ENCODE measurements at regions not wholly inside any gene's neighbourhood (a gene's known extent, or its start where the extent isn't known, plus 50 kb on each side); places are given as distances from the start of the nearest gene placed in this dataset.

DNA sequence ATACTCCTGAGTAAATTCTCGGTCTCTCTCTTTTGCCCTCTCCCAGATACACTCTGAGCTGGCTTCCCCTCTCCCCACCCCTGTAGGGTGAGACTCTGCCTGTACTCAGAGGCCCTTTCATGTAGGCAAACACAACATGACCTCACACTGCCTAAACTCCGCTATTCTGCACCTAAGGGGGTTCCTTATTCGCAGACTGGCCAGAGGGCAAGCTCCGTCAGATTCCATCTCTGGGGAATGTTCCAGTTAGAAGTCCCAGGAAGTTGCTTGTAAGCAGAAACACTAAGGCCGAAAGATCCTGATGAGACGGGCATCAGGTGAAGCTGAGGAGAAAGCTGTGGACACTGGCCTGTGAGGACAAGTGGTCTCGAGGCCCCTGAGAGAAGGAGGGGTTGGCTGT is 165.9 kb downstream of the KTN1 start:
- Histone ChIP-seq H3K27ac (ENCODE audit: low read depth, low read length) (no peak overlapping the region), H3K36me3 (ENCODE audit: control insufficient read depth in 2 of 3, insufficient read depth in 3 of 3, low read length in 3 of 3) (no peaks in the 10 kb centered on the region), H3K27me3 (ENCODE audit: control insufficient read depth in 2 of 2, insufficient read depth in 2 of 2, low read length in 2 of 2) (no peaks in the 10 kb centered on the region), H3K4me3 (ENCODE audit: low read length) (no peak overlapping the region), H3K9me3 (ENCODE audit: control insufficient read depth in 2 of 3, low read length in 3 of 3) (no peaks in the 10 kb centered on the region), H3K4me1 (ENCODE audit: control insufficient read depth in 2 of 2, insufficient read depth in 2 of 2, low read length in 2 of 2) (no peaks in the 10 kb centered on the region)
- Mint-ChIP-seq H3K36me3 (no peaks in the 10 kb centered on the region), H3K4me3 (no peak overlapping the region), H3K27ac (no peak overlapping the region), H3K9me3 (no peaks in the 10 kb centered on the region), H3K27me3 (peaks cover 0 to under 1% (median 0%) of the 10 kb centered on the region in 5 donors), H3K4me1 (peaks cover 0 to 6% (median 0%) of the 10 kb centered on the region in 7 donors)
- DNase-seq, result no peak
- ATAC-seq, result no peak
- POLR2A ChIA-PET, result no interaction called here
- CTCF ChIA-PET, result no interaction called here
- intact Hi-C loops (cut with micrococcal nuclease), result no loop called here

DNA sequence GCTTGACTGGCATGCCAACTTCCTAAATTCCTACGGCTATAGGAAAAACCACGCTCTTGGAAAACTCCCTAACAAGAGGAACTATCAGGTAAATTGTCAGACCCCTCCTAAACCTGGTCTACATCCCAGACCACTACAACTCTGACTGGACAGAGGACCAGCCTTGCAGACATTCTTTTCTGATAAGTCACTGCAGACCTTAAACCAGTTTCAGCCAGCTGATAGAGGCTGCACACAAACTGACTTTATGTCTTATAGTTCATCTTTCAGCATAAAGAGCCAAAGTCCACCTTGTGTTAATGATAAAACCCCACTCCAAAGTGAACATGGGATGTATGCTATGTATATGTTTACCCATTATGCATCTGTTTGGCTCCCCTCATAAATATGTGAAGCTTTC is 166.6 kb downstream of the KTN1 start:
- intact Hi-C loops (cut with micrococcal nuclease), result no loop called here
- Mint-ChIP-seq H3K9me3 (no peaks in the 10 kb centered on the region), H3K27me3 (peaks cover 0 to 5% (median 0%) of the 10 kb centered on the region in 5 donors), H3K4me1 (peaks cover 0 to 6% (median 0%) of the 10 kb centered on the region in 7 donors), H3K36me3 (no peaks in the 10 kb centered on the region), H3K27ac (no peak overlapping the region), H3K4me3 (no peak overlapping the region)
- no peak overlapping the region for H3K4me3 ChIP-seq (ENCODE audit: low read length)
- H3K4me1 ChIP-seq (ENCODE audit: control insufficient read depth in 2 of 2, insufficient read depth in 2 of 2, low read length in 2 of 2), result no peaks in the 10 kb centered on the region
- ChIA-PET POLR2A (no interaction called here), CTCF (no interaction called here)
- H3K27me3 ChIP-seq (ENCODE audit: control insufficient read depth in 2 of 2, insufficient read depth in 2 of 2, low read length in 2 of 2), result no peaks in the 10 kb centered on the region
- H3K36me3 ChIP-seq (ENCODE audit: control insufficient read depth in 2 of 3, insufficient read depth in 3 of 3, low read length in 3 of 3), result no peaks in the 10 kb centered on the region
- no peak overlapping the region for H3K27ac ChIP-seq (ENCODE audit: low read depth, low read length)
- DNase-seq (no peak), ATAC-seq (no peak)
- H3K9me3 ChIP-seq (ENCODE audit: control insufficient read depth in 2 of 3, low read length in 3 of 3), result no peaks in the 10 kb centered on the region

DNA sequence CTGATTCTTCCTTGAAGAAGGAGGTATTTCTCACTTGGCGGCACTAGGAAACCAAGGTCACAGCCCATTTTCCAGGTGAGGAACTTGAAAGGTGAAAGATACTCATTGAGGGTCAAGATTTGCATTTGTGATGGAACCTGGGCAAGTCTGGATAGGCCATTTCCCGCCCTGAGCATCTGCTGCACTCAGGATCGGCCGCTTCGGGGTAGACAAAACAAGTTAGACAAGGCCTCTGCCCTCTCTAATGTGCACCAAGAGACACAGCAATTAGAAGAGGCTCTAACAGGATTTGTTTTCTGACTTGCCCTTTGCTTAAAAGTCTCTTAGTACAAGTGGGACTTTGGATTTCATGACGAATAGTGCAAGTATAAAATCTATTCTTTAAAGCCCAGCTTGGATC is 167.2 kb downstream of the KTN1 start:
- ATAC-seq, result no peak
- Histone ChIP-seq H3K4me3 (ENCODE audit: low read length) (no peak overlapping the region), H3K27me3 (ENCODE audit: control insufficient read depth in 2 of 2, insufficient read depth in 2 of 2, low read length in 2 of 2) (no peaks in the 10 kb centered on the region), H3K4me1 (ENCODE audit: control insufficient read depth in 2 of 2, insufficient read depth in 2 of 2, low read length in 2 of 2) (no peaks in the 10 kb centered on the region), H3K9me3 (ENCODE audit: control insufficient read depth in 2 of 3, low read length in 3 of 3) (no peaks in the 10 kb centered on the region), H3K36me3 (ENCODE audit: control insufficient read depth in 2 of 3, insufficient read depth in 3 of 3, low read length in 3 of 3) (no peaks in the 10 kb centered on the region), H3K27ac (ENCODE audit: low read depth, low read length) (no peak overlapping the region)
- Mint-ChIP-seq H3K36me3 (no peaks in the 10 kb centered on the region), H3K4me3 (no peak overlapping the region), H3K27me3 (peaks cover 0 to 5% (median 0%) of the 10 kb centered on the region in 5 donors), H3K4me1 (peaks cover 0 to 6% (median 0%) of the 10 kb centered on the region in 7 donors), H3K27ac (no peak overlapping the region), H3K9me3 (no peaks in the 10 kb centered on the region)
- no peak for DNase-seq
- ChIA-PET POLR2A (no interaction called here), CTCF (no interaction called here)
- intact Hi-C loops (cut with micrococcal nuclease), result no loop called here

DNA sequence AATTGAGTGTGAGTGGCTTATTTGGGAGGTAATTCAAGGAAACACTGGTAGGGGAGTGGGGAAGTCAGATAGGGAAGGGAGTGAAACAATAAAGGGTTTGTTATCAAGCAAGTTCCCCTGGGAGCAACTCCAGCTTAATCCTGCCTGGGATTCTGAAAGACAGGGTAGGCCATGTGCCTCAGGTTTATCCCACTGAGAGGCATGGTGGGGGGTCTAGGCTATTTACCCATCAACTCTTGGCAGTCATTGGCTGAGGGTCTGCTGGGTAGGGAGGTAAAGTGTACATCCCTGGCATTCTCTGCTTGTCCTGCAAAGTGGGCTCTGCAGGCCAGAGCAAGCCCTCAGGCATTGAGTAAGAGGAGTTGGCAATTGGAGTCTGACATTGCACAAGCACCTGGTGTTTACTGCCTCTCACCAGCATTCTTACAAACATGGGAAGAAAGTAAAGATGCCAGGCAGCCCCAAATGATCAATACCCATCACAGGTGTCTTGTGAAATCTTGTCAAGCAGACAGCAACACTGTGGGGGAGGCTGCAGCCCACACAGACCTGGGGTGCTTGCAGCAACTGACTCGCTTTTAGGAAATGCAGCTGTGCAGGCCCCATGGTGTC is 169.3 kb downstream of the KTN1 start:
- Histone ChIP-seq H3K4me1 (ENCODE audit: control insufficient read depth in 2 of 2, insufficient read depth in 2 of 2, low read length in 2 of 2) (no peaks in the 10 kb centered on the region), H3K9me3 (ENCODE audit: control insufficient read depth in 2 of 3, low read length in 3 of 3) (no peaks in the 10 kb centered on the region), H3K27me3 (ENCODE audit: control insufficient read depth in 2 of 2, insufficient read depth in 2 of 2, low read length in 2 of 2) (no peaks in the 10 kb centered on the region), H3K36me3 (ENCODE audit: control insufficient read depth in 2 of 3, insufficient read depth in 3 of 3, low read length in 3 of 3) (no peaks in the 10 kb centered on the region), H3K27ac (ENCODE audit: low read depth, low read length) (no peak overlapping the region), H3K4me3 (ENCODE audit: low read length) (no peak overlapping the region)
- peaks cover 0 to 8% (median 0%) of the 10 kb centered on the region in 7 donors for H3K4me1 Mint-ChIP-seq
- H3K27me3 Mint-ChIP-seq, result peaks cover 0 to 5% (median 0%) of the 10 kb centered on the region in 5 donors
- ChIA-PET POLR2A (no interaction called here), CTCF (no interaction called here)
- H3K9me3 Mint-ChIP-seq, result no peaks in the 10 kb centered on the region
- DNase-seq (no peak), ATAC-seq (no peak)
- intact Hi-C loops (cut with micrococcal nuclease), result no loop called here
- H3K27ac Mint-ChIP-seq, result no peak overlapping the region
- no peaks in the 10 kb centered on the region for H3K36me3 Mint-ChIP-seq
- H3K4me3 Mint-ChIP-seq, result no peak overlapping the region

DNA sequence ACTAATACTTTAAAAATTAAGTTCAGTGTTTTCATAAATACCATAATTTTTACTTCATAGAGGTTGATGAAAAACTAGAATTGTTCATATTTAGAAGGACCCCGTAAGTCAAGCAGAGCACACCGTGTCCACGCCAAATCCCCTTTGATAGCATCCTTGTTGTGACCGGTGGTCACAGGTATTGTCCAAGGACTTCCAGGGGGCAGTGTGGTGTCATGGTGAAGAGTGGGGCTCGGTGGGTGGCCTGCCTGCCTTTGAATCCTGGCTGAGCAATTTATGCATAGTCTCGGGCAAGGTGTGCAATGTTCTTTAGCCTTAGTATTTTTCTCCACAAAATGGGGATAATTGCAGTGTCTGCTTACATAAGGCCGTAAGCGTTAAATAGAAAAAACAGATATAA is 169.9 kb downstream of the KTN1 start:
- peaks cover 0 to 5% (median 0%) of the 10 kb centered on the region in 5 donors for H3K27me3 Mint-ChIP-seq

DNA sequence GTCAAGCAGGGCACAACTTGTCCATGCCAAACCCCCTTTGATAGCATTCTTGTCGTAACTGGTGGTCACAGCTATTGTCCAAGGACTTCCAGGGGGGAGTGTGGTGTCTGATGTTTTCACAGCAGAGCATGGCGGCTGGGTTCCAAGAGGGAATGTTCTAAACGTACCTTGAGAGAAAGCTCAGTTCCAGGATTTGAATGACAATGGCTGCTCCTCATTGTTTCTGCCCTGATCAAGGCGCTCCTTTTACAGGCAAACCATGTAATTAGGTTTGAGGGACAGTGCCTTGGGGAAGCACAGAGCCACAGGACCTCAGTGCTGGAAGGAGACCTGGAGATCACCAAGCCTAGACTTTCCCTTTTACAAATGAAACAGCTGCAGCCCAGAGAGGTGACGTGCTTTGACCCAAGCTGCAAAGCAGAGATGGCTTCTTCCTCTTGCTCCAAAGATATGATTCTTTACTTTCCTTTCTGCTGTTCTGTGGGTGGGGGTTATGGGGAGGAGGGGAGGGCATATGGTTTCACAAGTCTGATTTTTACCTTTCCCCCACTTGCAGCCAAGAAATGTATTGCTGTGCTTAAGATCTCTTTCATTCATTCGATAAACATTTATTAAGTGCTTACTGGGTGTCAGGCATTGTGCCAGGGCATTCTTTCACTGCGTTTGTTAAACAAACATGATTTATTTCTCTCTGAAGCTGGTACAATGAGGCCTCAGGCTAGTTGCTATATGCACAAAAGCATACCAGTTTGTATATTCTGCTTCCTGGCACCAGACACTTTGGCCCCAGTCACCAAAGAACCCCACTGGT is 172.8 kb downstream of the KTN1 start:
- intact Hi-C loops (cut with micrococcal nuclease), result no loop called here
- ATAC-seq (no peak), DNase-seq (no peak)
- H3K27ac ChIP-seq (ENCODE audit: low read depth, low read length), result no peak overlapping the region
- peaks cover 0 to 16% (median 0%) of the 10 kb centered on the region in 7 donors for H3K4me1 Mint-ChIP-seq
- no peaks in the 10 kb centered on the region for H3K9me3 Mint-ChIP-seq
- H3K27ac Mint-ChIP-seq, result no peak overlapping the region
- POLR2A ChIA-PET, result no interaction called here
- no peaks in the 10 kb centered on the region for H3K36me3 ChIP-seq (ENCODE audit: control insufficient read depth in 2 of 3, insufficient read depth in 3 of 3, low read length in 3 of 3)
- H3K9me3 ChIP-seq (ENCODE audit: control insufficient read depth in 2 of 3, low read length in 3 of 3), result no peaks in the 10 kb centered on the region
- no peak overlapping the region for H3K4me3 ChIP-seq (ENCODE audit: low read length)
- no peaks in the 10 kb centered on the region for H3K4me1 ChIP-seq (ENCODE audit: control insufficient read depth in 2 of 2, insufficient read depth in 2 of 2, low read length in 2 of 2)
- H3K27me3 ChIP-seq (ENCODE audit: control insufficient read depth in 2 of 2, insufficient read depth in 2 of 2, low read length in 2 of 2), result no peaks in the 10 kb centered on the region
- no peak overlapping the region for H3K4me3 Mint-ChIP-seq
- CTCF ChIA-PET, result no interaction called here
- peaks cover 0 to 5% (median 0%) of the 10 kb centered on the region in 5 donors for H3K27me3 Mint-ChIP-seq
- H3K36me3 Mint-ChIP-seq, result peaks cover 0 to 18% (median 0%) of the 10 kb centered on the region in 5 donors

More for the DNA sequence above, 169.9 kb downstream of the KTN1 start:
- intact Hi-C loops (cut with micrococcal nuclease), result no loop called here
- Mint-ChIP-seq H3K27ac (no peak overlapping the region), H3K4me3 (no peak overlapping the region), H3K36me3 (peaks cover 0 to 5% (median 0%) of the 10 kb centered on the region in 5 donors), H3K4me1 (peaks cover 0 to 8% (median 0%) of the 10 kb centered on the region in 7 donors), H3K9me3 (no peaks in the 10 kb centered on the region)
- CTCF ChIA-PET, result no interaction called here
- no peaks in the 10 kb centered on the region for H3K4me1 ChIP-seq (ENCODE audit: control insufficient read depth in 2 of 2, insufficient read depth in 2 of 2, low read length in 2 of 2)
- H3K36me3 ChIP-seq (ENCODE audit: control insufficient read depth in 2 of 3, insufficient read depth in 3 of 3, low read length in 3 of 3), result no peaks in the 10 kb centered on the region
- POLR2A ChIA-PET, result no interaction called here
- no peak overlapping the region for H3K4me3 ChIP-seq (ENCODE audit: low read length)
- H3K27ac ChIP-seq (ENCODE audit: low read depth, low read length), result no peak overlapping the region
- no peak for ATAC-seq
- no peaks in the 10 kb centered on the region for H3K27me3 ChIP-seq (ENCODE audit: control insufficient read depth in 2 of 2, insufficient read depth in 2 of 2, low read length in 2 of 2)
- DNase-seq, result no peak
- no peaks in the 10 kb centered on the region for H3K9me3 ChIP-seq (ENCODE audit: control insufficient read depth in 2 of 3, low read length in 3 of 3)

DNA sequence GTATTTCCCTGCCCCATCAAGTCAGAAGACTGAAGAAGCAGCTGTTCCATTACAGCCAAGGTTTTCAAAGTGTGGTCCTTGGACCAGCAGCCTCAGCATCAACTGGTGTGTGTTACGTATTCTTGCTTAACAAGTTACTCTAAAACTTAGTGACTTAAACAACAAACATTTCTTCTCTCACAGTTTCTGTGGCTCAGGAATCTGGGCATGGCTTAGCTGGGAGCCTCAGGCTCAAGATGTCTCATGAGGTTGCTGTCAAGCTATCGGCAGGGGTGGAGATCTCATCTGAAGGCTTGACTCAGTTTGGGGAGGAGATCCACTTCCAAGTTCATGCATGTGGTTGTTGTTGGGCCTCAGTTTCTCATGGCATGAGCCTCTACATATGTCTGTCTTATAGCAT is 174.5 kb downstream of the KTN1 start:
- intact Hi-C loops (cut with micrococcal nuclease), result no loop called here

More for the DNA sequence above, 174.5 kb downstream of the KTN1 start:
- H3K36me3 Mint-ChIP-seq, result peaks cover 0 to 19% (median 0%) of the 10 kb centered on the region in 5 donors
- no peak overlapping the region for H3K4me3 Mint-ChIP-seq
- Histone ChIP-seq H3K36me3 (ENCODE audit: control insufficient read depth in 2 of 3, insufficient read depth in 3 of 3, low read length in 3 of 3) (no peaks in the 10 kb centered on the region), H3K27me3 (ENCODE audit: control insufficient read depth in 2 of 2, insufficient read depth in 2 of 2, low read length in 2 of 2) (no peaks in the 10 kb centered on the region), H3K4me1 (ENCODE audit: control insufficient read depth in 2 of 2, insufficient read depth in 2 of 2, low read length in 2 of 2) (no peaks in the 10 kb centered on the region), H3K9me3 (ENCODE audit: control insufficient read depth in 2 of 3, low read length in 3 of 3) (no peaks in the 10 kb centered on the region), H3K4me3 (ENCODE audit: low read length) (no peak overlapping the region), H3K27ac (ENCODE audit: low read depth, low read length) (no peak overlapping the region)
- H3K9me3 Mint-ChIP-seq, result no peaks in the 10 kb centered on the region
- H3K27ac Mint-ChIP-seq, result no peak overlapping the region
- H3K27me3 Mint-ChIP-seq, result peaks cover 0 to 7% (median 0%) of the 10 kb centered on the region in 5 donors
- H3K4me1 Mint-ChIP-seq, result peaks cover 0 to 22% (median 0%) of the 10 kb centered on the region in 7 donors
- ChIA-PET POLR2A (no interaction called here), CTCF (no interaction called here)
- DNase-seq (no peak), ATAC-seq (no peak)
